GM12874 (cell line): ENCODE measurements at regions not wholly inside any gene's neighbourhood (a gene's known extent, or its start where the extent isn't known, plus 50 kb on each side); places are given as distances from the start of the nearest gene placed in this dataset.

Experiments
- CTCF ChIP-seq: IDR thresholded peaks from 2 replicates; pipeline ENCODE4 v1.5.1; 2011; ENCODE audit warnings: low read depth, mild to moderate bottlenecking, control low read depth, low read length, moderate library complexity; ENCODE audit not compliant: insufficient read depth

DNA sequence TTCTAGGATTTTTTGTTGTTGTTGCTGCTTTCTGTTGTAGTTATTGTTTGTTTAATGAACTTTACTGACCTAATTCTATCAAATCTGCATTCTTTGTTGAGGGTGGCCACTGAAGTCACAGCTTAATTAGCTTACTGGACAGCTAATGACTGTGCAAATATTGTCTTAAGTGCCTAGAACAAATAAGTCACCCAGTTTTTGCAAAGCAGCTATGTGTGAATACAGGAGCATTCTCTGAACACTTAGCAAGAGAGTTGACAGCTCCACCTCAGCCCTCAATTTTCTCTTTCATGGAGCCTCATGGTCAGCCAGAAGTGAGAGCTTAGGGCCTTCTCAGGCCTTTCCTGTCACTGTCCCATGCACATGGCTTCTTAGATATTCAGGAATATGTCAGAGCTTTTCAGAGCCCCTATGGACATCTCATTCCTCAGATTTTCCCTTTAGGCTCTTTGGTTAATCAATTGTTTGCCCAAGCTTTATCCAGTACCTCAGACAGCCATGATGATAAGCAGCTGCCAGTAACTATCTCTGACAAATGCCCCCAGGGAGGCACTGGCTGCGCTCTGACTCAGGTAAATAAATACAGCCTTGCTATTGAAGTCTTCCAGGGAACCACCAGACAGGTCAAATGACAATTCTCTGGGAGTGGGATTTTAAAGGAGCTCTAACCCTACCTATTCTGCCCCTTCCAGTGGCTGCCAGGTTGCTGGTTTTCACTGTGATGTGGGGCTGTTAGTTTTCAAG lies 241.4 kb upstream of the IL12B start:
- no peak for TF ChIP-seq CTCF

GRCh38 chr5:159576902-159577301 lies 246.6 kb upstream of the IL12B start:
- TF ChIP-seq CTCF = no peak

GRCh38 chr5:159581502-159582249 lies 251.4 kb upstream of the IL12B start:
- no peak for TF ChIP-seq CTCF

- no peak for TF ChIP-seq CTCF
Measured at GRCh38 chr5:159582756-159583541, 252.7 kb upstream of the IL12B start.

- no peak for TF ChIP-seq CTCF
Measured at GRCh38 chr5:159586921-159587320, 256.6 kb upstream of the IL12B start.

- TF ChIP-seq CTCF = no peak
Measured at GRCh38 chr5:159588941-159589340, 258.7 kb upstream of the IL12B start.

DNA sequence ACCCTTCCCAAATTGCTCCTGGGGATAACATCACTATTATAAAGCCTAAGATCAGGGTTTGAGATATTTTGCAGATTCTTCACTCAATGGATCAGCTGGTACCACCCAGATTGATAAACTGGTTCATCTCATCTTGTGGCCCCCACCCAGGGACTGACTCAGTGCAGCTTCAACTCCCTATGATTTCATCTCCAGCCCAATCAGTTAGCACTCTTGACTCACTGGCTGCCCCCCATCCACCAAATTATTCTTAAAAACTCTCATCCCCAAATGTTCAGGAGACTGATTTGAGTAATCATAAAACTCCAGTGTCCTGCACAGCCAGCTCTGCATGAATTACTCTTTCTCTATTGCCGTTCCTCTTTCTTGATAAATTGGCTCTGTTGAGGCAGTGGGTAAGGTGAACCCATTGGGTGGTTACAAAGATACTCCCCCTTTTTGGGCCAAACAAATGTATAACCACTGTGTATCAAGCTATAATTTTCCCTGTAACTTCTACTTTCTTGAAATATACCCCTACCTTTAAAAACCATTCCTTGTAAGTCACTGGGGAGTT lies 263.3 kb upstream of the IL12B start:
- no peak for TF ChIP-seq CTCF
